Islet of Langerhans (tissue), 1 donor: ENCODE measurements at regions not wholly inside any gene's neighbourhood (a gene's known extent, or its start where the extent isn't known, plus 50 kb on each side); places are given as distances from the start of the nearest gene placed in this dataset.

ENCODE experiments used
- FAIRE-seq: peaks from one replicate; lab custom pipeline; 2011; peaks lifted over from hg19 to GRCh38; lab: Jason Lieb, UNC

DNA sequence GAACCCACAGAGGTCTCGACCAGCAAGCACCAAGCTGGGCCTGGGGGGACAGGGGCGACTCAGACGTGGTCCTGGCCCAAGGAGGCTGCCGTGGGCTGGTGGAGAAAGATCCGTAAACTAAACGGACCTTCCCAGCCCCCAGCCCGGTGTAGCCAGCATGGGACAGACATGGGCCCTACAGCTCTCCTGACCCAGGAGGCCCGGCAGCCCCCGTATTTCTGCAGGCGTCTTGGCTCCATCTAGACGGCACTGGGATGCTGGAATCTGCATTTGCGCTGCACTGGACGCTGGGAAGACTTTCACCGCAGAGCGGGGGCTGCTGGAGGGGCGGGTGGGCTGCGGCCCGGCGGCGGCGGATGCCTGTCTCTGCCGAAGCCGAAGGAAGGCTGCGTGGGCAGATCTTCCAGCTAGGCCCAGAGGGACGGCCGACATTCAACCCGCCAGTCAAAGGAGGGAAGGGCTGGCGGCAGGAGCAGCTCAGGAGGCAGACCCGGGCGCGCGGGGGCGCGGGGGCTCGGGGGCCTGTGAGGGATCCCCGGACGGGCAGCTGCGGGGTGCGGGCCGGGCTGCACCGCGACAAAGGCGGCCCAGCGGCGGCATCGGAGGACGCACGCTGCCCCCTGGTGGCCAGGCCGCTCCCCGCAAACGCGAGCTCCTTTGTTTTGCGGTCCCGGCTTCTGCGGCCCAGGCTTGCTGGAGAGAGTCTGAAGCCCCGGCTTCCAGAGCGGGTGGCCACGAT, 266.2 kb downstream of the NSG2 start:
- FAIRE-seq = no peak

DNA sequence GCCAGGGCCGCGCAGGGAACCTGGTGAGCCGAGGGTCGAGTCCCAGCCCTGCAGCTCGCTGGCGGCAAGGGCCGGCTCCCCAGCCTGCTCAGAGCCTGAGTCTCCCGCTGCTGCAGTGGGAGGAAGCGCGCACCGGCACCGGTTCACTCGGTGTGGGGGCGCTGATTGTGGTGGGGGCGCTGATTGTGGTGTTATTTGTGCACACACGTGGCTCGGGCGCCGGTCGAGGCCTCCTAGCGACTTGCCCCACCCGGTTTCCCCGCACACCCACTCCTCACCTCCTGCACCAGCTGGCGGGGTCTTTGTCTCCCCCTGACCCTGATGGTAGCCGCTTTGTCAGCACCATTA, 266.7 kb downstream of the NSG2 start:
- FAIRE-seq = no peak

DNA sequence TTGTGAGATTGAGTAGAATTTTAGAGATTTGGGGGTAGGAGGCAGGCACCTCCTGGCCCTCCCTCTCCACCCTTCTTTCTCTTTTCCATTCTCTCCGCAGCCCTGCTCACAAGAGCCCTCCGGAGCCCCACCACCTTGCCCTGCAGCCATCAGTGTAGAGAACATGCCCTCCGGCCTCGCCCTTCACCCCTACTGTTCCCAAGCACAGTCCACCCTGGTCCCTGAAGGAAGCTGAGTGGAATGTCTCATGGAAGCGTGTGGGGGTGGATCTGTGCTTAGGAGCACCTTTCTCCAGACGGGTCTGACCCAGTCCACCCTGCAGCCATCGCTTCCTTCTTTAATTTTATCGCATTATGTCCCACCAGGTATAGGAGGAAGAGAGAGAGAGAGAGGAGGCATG, 267.1 kb downstream of the NSG2 start:
- no peak for FAIRE-seq

DNA sequence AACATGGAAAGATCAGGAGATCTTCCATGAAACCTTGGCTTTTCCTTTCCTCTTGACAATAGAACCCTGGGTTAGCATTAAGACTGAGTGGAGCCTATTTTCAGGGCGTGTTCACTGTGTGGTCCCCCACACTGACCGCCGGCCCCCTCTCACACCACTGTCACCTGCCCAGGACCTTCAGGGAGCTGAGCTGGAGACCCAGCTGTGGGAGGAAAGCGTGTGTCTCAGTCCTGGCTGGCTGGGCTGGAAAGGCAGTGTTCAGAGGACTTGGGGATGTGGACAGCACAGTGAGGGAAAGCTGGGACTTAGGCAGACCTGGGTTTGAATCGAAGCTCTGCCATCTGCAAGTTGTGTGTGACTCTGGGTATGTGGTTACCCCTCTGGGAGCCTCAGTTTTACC, 268.1 kb downstream of the NSG2 start:
- FAIRE-seq = no peak

DNA sequence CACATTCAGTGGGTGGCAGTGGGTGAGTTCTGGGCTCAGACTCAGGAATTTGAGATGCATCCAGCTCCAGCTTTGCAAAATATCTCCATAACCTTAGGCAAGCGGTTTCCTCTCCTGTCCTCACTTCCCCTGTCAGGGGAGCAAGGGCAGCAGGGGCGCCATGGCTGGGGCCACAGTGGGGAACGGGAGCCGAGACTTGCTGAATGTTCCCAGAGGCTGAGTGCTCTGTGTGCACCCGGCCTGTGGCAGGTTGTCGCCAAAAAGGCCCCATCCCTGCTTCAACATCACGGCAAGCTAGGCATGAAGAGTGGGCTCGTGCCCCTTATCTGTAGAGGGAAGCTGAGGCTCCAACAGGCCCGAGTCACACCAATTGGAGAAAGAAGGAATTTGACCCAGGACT, 268.8 kb downstream of the NSG2 start:
- FAIRE-seq = no peak

DNA sequence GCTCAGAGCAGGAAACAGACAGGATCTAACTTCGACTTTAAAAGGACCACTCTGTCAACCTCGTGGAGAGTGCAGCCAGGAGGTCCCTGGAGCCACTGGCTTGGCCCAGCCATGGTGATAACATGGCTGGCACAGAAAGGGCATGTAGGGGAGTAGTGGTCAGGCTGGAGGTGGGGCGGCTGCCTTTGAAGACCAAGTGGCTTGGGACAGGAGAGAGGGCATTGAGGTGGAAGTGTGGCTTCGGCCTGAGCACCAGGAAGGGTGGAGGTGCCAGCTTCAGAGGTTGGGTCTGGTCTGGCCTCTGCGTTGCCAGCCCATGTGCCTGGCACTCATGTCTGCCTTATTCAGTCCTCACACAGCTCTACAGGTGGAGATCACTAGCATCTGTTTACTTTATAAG, 270.0 kb downstream of the NSG2 start:
- FAIRE-seq = no peak

DNA sequence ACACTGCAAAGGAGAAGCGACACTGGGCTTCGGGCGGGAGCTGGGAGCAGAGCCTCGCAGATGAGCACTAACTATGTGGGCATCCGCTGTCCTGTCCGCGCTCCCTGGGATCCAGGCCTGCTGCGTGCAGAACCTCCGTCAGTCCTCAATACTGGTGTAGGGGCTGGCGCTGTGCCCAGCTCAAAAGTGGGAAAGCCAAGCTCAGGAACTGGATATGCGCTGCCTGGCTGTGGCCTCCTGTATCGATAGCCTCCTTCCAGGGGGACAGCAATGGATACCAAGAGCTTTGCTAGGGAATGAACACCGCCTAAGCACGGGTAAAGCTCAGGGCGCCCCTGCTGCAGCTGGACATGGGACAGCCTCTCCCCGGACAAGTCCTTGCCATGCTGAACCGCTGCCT, 270.4 kb downstream of the NSG2 start:
- FAIRE-seq = no peak

DNA sequence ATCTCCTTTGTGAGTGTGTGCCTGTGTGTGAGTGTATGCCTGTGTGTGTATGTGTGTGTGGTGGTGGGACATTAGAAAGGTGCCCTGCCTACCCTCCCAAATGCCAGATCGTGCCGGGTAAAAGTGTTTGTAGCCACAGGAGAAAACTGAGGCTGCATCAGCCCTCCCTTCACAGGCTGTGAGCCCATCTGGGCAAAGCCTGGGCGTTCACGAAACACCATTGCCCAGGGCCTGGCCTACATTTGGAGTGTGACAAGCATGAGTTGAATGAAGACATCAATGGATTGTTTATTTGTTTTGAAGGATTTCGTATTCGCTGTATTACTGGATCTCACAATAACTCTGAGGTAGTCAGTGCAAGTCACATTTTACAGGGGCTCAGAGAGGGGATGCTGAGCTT, 270.8 kb downstream of the NSG2 start:
- no peak for FAIRE-seq

DNA sequence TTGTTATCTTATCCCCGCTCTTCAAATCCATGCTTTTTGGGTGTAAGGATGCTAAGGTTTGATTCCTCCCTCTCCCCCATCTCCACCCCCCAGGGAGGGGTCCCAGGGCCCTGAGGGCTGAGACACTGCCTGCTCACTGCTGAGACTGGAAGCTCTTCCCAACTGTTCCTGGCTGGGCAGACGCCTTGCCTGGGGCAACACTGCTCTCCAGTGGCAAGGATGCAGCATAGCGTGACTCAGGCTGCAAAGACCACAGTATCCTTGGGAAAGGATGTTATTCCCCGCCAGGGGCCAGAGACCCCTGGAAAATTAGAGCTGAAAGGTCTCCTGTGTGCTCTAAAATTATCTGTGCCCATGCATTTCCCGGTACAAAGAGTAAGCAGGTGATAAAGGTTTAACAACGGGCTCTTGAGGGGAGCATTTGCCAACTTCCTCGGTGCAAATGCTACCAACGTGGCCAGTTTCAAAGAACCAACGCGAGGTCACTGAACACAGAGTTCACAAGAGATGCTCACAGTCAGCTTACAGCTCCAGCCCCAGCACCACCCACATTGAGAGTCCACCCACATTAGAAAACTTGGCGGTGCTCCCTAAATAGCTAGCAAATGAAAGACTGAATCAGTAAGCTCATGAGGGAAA, 271.9 kb downstream of the NSG2 start:
- FAIRE-seq = no peak

DNA sequence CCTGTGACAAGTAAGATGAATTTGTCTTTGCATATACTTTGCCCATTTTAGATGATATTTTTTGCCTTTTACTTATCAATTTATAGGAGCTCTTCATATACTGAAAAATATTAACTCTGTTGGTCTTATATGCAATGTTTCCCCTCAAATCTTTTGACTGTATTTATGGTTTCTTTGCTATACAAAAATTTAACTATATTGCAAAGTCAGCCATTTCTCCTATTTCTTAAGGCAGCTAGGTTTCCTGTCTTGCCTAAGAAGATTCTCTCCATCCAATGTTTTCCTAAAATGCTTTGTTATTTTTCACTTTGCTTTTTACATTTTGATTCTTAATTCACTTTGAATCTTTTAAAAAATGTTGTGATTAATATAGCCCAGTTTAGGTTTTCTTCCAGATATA, 273.1 kb downstream of the NSG2 start:
- no peak for FAIRE-seq

DNA sequence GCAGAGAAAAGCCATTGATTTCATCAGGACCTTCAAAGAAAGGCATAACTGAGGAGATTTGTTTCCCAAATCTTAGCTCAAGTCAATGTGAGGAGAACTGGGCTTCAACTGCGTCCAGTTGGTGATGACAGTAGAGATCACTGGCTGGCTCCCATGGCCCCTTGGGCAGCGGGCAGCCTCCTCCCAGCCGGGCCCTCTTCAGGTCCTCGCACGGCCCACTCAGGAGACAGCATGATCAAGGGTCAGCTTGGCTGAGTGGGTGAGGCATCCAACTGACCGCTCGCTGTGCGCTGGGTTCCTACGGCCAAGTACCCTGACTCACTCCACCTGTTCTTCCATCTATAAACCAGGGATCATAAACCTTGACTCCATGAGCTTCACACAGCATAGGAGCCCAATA, 274.0 kb downstream of the NSG2 start:
- FAIRE-seq = no peak

DNA sequence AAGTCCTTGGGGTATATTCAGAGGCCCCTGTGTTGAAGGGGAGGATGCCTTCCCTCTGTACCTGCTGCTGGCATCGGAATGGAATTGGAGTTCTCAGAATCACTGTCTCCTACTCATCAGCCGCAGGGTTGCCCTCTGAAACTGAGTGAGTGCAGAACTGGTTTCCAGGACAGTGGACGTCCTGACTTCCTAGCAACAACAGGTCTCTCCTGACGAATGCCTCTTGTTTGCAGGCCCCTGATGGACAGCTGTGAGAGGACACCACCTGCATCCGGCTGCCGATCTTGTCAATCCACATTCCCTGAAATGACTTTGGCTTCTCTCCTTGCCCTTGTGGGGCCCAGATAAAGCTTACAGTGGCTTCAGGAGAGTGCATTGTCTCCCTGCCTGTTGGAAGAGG, 274.5 kb downstream of the NSG2 start:
- no peak for FAIRE-seq

DNA sequence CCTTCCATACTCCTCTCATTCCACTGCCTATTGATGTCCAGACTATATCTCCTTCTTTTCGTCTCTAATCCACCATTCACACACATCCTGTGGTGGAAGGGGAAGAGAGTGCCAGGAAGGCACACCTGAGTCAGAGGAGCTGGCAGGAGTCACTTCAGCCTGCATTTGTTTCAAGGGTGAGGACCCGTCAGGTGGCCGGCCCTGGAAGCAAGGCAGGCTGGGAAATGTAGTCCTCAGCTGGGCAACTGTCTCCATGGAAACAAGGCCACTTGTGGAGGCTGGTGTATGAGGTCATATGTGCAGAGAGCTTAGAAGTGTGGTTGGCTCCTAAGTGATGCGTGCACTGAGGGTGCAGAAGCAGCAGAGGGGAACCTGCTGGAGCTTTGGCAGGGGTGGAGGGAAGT, 278.4 kb downstream of the NSG2 start:
- FAIRE-seq = no peak

DNA sequence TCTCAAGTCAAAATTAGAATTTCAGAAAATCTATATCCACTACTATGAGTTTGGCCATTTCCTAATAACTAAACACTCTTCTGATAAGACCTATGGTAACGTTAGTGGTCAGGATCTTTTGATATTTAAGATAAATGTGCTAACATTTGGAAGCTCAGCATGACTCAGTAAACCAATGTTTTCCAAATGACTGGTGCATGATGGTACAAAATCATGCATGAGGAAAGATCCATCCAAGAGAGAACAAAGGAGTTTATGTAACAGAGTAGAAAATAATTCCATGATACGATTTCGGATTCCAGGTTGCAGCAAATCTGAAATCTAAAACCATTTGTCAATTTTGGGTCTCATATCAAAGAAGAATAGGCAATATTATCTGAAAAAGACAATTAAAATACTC, 279.2 kb downstream of the NSG2 start:
- FAIRE-seq = no peak

DNA sequence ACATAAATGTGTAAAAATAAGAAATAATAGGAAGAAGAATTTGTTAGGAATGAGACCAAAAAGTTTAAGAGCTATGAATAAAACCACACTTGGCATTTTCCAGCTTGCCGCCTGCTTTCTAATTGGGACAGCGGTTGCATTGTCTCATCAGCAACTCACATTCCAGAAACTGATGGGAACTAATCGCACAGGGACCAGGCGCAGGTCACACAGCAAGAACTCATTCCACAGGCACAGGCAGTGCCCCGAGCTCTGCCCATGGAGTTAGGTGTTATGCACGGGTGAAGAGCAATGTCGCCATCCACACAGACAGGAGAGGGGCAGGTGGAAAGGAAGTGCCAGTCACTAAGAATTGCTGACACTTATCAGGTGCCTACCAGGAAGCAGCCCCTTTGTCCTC, 279.9 kb downstream of the NSG2 start:
- no peak for FAIRE-seq

DNA sequence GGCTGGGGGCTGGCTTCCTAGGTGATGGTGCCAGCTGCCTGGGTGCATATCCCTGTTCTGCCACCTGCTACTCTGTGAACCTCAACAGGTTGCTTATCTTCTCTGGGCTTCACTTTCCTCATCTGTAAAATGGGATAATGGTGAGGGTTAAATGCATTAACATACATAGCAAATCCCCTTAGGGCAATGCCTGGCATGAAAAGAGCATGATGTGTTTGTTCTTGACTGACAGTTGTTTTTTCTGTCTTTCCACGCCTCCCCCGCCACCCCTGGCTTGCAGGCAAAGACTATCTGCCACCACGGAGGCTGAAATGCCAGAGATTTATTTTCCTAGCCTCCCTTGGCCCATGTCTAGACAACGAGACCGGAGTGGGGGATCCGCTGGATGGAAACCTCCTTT, 280.5 kb downstream of the NSG2 start:
- no peak for FAIRE-seq

DNA sequence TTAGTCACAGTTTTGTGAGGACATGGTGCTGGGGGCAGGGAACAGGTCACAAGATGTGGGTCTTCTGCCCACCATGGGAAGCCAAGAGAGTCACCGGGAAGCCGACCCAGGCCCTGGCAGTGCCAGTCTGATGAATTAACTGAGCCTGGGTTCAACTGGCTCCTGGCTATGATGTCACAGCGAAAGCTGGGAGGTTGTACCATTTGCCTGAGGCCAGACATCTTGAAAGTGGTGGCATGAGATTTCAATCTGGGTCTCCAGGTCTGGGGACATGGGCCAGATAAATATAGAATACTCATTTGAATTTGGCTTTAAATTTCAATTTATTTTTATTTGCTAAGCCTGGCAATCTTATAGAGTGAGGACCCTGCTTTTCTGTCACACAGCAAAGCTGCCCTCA, 280.9 kb downstream of the NSG2 start:
- FAIRE-seq = no peak

DNA sequence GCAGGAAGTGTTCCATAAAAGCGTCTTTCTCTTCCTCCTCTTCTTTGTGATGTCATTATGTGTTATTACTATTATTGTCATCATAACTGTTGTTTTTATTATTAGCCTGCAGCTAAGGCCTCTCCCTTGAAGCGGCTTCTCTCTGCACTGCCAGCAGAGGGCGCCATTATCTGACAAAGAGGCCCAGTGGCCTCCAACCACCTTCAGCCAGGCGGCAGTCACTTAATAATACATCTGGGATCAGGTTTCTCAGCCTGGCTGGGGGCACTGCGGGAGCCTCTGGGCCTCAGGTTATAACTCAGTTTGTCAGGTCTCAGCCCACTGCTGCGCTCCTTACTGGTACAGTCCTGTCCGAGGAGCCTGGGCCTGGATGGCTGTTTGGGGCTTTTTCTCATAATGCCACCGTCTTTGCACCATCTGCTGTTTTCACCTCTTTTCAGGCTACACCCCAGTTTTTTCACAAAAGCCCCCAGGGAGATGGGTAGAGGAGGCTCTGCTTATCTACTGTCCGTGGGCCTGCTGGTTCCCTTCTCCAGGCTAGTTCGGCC, 281.9 kb downstream of the NSG2 start:
- FAIRE-seq = no peak

DNA sequence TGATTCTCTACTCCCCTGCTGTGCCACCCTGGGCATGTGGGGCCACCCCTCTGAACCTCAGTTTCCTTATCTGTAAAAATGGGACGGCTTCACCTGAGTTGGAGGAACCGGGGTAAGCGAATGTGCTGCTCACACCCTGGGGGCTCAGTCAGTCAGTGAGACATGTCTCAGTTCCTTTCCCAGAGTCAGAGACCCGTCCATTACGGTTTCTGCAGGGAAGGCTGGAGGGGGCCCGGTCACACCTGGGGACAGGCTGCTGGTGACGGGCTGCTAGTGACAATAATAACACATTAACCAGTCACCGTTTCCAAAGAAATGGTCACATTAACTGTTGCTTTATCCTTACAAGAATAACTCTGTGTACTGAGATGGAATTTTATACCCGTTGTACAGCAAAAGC, 282.4 kb downstream of the NSG2 start:
- no peak for FAIRE-seq

DNA sequence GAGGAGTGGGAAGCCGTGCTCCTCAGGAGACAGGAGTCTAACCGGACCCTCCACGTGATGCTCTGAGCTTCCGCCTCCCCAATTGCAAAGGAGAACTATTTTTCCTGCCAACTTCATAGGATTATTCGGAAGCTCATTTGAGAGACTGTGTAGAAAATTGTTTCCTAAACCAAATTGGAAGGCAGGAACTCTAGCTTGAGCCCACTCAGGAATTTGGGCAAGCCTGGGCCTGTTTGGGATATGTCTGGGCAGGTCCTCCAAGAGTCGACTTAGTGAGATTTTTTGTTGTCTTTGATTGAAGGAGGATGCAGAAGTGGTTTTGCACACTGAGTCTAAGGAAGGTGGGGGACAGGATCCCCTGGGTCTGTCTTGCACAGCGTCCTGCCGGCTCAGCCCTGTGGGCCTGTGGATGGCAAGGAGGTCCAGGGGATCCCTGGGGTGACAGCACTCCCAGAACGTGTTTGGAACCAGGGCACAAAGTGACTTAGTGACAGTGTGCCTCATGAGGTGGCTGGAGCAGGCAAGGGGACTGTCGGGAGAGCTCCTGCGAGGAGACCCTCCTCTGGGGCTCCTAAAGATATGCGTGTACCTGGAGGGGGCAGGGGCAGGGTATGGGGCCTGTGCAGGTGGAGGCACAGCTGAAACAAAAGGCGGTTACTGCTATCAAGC, 283.3 kb downstream of the NSG2 start:
- FAIRE-seq = no peak

DNA sequence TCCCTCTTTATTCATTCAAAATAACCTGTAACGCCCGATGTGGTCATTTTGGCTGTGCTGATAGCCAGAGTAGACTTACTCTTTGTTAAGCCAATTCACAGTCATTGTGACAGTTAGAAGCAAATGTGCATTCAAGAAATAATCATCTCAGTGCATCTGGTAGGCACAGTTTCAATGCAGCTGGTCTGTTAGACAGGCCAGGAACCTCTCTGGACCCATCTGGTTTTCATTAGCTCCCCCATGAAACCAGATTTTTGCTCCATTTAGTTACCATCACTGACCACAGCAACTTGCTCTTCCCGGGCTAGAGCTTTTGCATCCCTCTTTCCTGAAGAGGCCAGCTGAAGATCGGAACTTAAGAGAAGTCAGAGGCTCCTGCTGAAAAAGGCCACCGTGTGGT, 284.2 kb downstream of the NSG2 start:
- no peak for FAIRE-seq

DNA sequence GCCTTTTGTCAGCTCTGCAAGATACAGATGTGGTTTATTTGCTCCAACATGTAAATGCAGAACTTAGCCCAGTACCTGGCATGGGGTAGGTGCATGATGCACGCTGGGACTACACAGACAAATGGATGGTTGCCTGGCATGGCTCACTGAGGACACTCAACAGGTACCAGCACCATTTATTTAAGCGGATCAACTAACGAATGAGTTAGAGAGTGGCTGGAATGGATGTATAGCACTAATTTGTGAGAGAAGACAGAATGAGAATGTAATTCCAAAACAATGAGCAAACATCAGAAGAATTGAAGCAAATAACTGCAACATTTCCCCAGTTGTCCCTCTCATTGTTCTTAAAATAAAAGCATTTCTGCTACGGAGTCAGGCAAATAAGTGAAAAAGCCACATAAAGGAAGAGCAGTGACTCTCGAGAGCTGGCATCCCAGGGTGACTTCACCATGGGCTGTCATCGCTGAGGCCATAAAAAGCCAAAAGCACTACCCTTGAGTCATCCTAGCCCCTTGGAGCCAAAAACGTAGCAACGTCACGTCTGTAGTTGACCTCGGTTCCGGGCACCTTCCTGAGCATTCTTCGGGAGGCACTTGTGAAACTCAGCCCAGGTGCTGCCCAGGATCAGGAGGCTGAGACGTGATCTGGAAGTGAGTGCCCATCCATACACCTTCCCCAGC, 290.3 kb downstream of the NSG2 start:
- no peak for FAIRE-seq

DNA sequence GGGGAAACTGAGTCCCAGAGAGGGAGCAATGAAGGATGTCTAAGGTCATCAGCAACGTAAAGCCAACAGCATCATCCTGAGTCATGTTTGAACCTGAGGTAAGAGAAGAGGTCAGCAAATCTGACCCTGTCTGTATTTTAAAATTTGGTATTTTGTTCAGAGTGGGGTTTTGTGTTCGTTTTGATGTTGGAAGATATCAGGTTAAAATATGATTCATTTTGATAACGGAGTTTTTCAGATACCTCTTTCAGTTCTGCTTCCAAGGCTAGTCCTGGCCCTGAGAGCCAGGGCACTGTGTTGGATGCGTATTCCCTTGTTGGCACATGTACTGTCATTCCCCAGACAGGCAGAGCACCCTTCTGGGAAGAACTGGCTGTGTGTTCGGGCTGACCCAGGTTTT, 291.0 kb downstream of the NSG2 start:
- FAIRE-seq = no peak
